ENCODE measurements at regions not wholly inside any gene's neighbourhood (a gene's known extent, or its start where the extent isn't known, plus 50 kb on each side); places are given as distances from the start of the nearest gene placed in this dataset.
A peak's percentile ranks its signal among the peaks of the same experiment; 100 is the strongest.

GRCh38 chrX:27354021-27354420 lies 109.1 kb downstream of the PPP4R3C start:
- TF ChIP-seq BCL3 (IDR thresholded peaks at IDR 0.05) (no peak), KDM5A (IDR thresholded peaks at IDR 0.05) (no peak), SREBF2 (IDR thresholded peaks at IDR 0.05) (no peak), CTCF (IDR thresholded peaks at IDR 0.05) (no peak), JUNB (IDR thresholded peaks at IDR 0.05) (no peak), PHF8 (IDR thresholded peaks at IDR 0.05; ENCODE audit: borderline replicate concordance, low read depth) (no peak), NR3C1 (IDR thresholded peaks at IDR 0.05) (no peak), NPAS2 (CRISPR knock-in tag; IDR thresholded peaks at IDR 0.05; ENCODE audit: borderline replicate concordance) (no peak), CEBPB (IDR thresholded peaks at IDR 0.05) (no peak), POLR2AphosphoS2 (conservative IDR thresholded peaks at IDR 0.05; ENCODE audit: low read length) (no peak), CHD2 (IDR thresholded peaks at IDR 0.05; ENCODE audit: low read length, partially characterized antibody) (no peak)
- no peak for DNase-seq (ENCODE audit: low read depth in 1 of 2, low spot score in 1 of 2)
- H3K4me2 ChIP-seq: no peak overlapping the region
- H3K9me3 ChIP-seq: no peaks in the 10 kb centered on the region
- no peak overlapping the region for H3K4me3 ChIP-seq
- whole genome bisulfite sequencing (ENCODE audit: missing lambda C conversion rate): 5% methylated on average over 3 of the region's 3 CpGs
- FAIRE-seq: peak; percentile 79
- POLR2A ChIA-PET: no interaction called here
- H3K4me1 ChIP-seq: no peaks in the 10 kb centered on the region
- H3K27ac ChIP-seq: no peak overlapping the region
- CTCF ChIA-PET: no interaction called here
- ATAC-seq: no peak

GRCh38 chrX:27350476-27350875 lies 112.7 kb downstream of the PPP4R3C start:
- no peak overlapping the region for H3K4me2 ChIP-seq
- no peaks in the 10 kb centered on the region for H3K4me1 ChIP-seq
- FAIRE-seq: peak; percentile 49
- no peak overlapping the region for H3K4me3 ChIP-seq
- H3K27ac ChIP-seq: no peak overlapping the region
- no peak for DNase-seq (ENCODE audit: low read depth in 1 of 2, low spot score in 1 of 2)
- no peak for ATAC-seq
- WGBS (ENCODE audit: missing lambda C conversion rate): 15% methylated on average over 6 of the region's 6 CpGs
- POLR2A ChIA-PET: no interaction called here
- CTCF ChIA-PET: no interaction called here
- TF ChIP-seq HOXB13 (CRISPR knock-in tag; IDR thresholded peaks at IDR 0.05; ENCODE audit: low read depth): no peak
- no peak for TF ChIP-seq MAFK (IDR thresholded peaks at IDR 0.05; ENCODE audit: partially characterized antibody)
- no peak for TF ChIP-seq JUN (IDR thresholded peaks at IDR 0.05)
- TF ChIP-seq RAD21 (conservative IDR thresholded peaks at IDR 0.05 in 1 of 2, IDR thresholded peaks at IDR 0.05 in 1 of 2): no peak
- TF ChIP-seq HMGXB4 (CRISPR knock-in tag; IDR thresholded peaks at IDR 0.05; ENCODE audit: borderline replicate concordance): no peak
- no peak for TF ChIP-seq MAX (IDR thresholded peaks at IDR 0.05)
- TF ChIP-seq CBX8 (IDR thresholded peaks at IDR 0.05): no peak
- no peak for TF ChIP-seq HES2 (IDR thresholded peaks at IDR 0.05)
- no peak for TF ChIP-seq CHD4 (IDR thresholded peaks at IDR 0.05; ENCODE audit: borderline replicate concordance)
- no peak for TF ChIP-seq HOXA7 (CRISPR knock-in tag; IDR thresholded peaks at IDR 0.05)
- no peak for TF ChIP-seq FOSB (CRISPR knock-in tag; IDR thresholded peaks at IDR 0.05)
- TF ChIP-seq EHF (CRISPR knock-in tag; IDR thresholded peaks at IDR 0.05): no peak
- no peak for TF ChIP-seq SMC3 (IDR thresholded peaks at IDR 0.05)
- TF ChIP-seq FOSL2 (IDR thresholded peaks at IDR 0.05): no peak
- no peak for TF ChIP-seq FOSL2 (CRISPR knock-in tag; IDR thresholded peaks at IDR 0.05)
- H3K9me3 ChIP-seq: no peaks in the 10 kb centered on the region

Data from A549 (cell line).